NT2/D1 (cell line): ENCODE measurements at regions not wholly inside any gene's neighbourhood (a gene's known extent, or its start where the extent isn't known, plus 50 kb on each side); places are given as distances from the start of the nearest gene placed in this dataset.

Experiments used
- SUZ12 ChIP-seq: IDR thresholded peaks from 2 replicates; pipeline ENCODE4 v1.6.1; 2011; ENCODE audit not compliant: insufficient read length, insufficient read depth; ENCODE audit errors: extremely low read depth
- YY1 ChIP-seq: IDR thresholded peaks from 2 replicates; pipeline ENCODE4 v1.6.1; 2011; ENCODE audit not compliant: insufficient read length, insufficient read depth
- ZNF274 ChIP-seq: IDR thresholded peaks from 2 replicates; pipeline ENCODE4 v1.6.1; 2011; ENCODE audit warnings: mild to moderate bottlenecking, low read depth, low read length

- TF ChIP-seq ZNF274 (no peak), YY1 (no peak), SUZ12 (no peak)
Measured at GRCh38 chr13:60753641-60754040, 356.6 kb downstream of the TDRD3 start.
